GM23248 (cell line): ENCODE measurements at regions not wholly inside any gene's neighbourhood (a gene's known extent, or its start where the extent isn't known, plus 50 kb on each side); places are given as distances from the start of the nearest gene placed in this dataset.

Experiments used
- EZH2 ChIP-seq: fragments of 200-600 bp; sonication (generic); IDR thresholded peaks from 2 replicates; pipeline ENCODE4 v1.6.1; 2018; ENCODE audit warnings: antibody characterized with exemption, mild to moderate bottlenecking; ENCODE audit not compliant: insufficient read depth, poor library complexity, severe bottlenecking
- EZH2phosphoT487 ChIP-seq: fragments of 200-600 bp; sonication (generic); IDR thresholded peaks from 2 replicates; pipeline ENCODE4 v1.6.1; 2018; ENCODE audit warnings: antibody characterized with exemption, moderate library complexity, mild to moderate bottlenecking, low read depth; ENCODE audit not compliant: insufficient read depth

DNA sequence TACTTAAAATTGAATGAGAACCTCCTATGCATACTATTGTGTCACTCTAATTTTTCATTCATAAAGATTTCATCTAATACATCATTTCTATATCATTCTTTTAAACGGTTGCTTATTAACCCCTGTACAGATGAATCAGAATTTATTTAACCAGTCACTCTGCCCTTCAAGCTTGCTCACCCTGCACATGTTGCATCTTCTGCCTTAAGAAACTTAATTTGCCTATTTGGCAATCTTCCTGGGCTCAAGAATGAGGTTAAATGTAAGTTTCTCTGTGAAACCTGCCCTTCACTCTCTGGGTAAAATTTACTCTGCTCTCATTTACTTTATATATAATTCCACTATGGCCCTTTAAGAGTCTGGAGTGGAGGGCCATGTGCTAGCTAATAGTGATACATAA lies 434.7 kb upstream of the ZNF608 start:
- no peak for TF ChIP-seq EZH2phosphoT487
- TF ChIP-seq EZH2, result no peak
